GM13977 (cell line): ENCODE measurements at regions not wholly inside any gene's neighbourhood (a gene's known extent, or its start where the extent isn't known, plus 50 kb on each side); places are given as distances from the start of the nearest gene placed in this dataset.
"Not testable (repeated sequence)": the region's sequence is repeated elsewhere in the genome, so short reads cannot be mapped to it uniquely, and the experiment has no call there.

Source experiments
- DNase-seq: peaks from one replicate; pipeline ENCODE4 v3.0.0; 2012; ENCODE audit warnings: low spot score
- in situ Hi-C: fragments of 300-500 bp; cut with MboI; formaldehyde crosslinking; loops from one replicate; pipeline ENCODE4 v1.12.0; 2022; ENCODE audit warnings: low sequenced_read_pairs, low pct_unique_long_range_greater_than_20kb, mixed read lengths, inconsistent platforms; ENCODE audit not compliant: unreplicated experiment
- TF ChIP-seq, protein P1 (sequence below): IDR thresholded peaks from 2 replicates; pipeline ENCODE4 v1.5.1; 2012; ENCODE audit warnings: mild to moderate bottlenecking, control low read depth; ENCODE audit not compliant: insufficient read depth; ENCODE audit errors: extremely low read depth, missing control alignments

DNA sequence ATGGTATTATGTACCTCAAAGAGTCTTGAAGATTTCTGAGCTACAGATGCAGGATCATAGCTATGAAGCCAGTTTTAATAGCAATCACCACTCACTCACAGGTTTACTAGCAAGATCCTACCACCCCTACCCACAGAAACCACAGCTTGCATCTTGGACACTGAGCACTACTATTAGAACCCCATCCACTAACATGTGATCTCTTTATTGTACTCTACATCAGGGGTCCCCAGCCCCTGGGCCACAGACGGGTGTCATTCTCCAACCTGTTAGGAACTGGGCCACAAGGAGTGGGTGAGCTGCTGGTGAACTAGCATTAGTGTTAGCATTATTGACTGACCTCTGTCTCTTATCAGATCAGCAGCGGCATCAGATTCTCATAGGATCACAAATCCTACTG is 844.8 kb upstream of the CHORDC1 start:
- DNase-seq: no peak
- TF ChIP-seq, protein P1, sequence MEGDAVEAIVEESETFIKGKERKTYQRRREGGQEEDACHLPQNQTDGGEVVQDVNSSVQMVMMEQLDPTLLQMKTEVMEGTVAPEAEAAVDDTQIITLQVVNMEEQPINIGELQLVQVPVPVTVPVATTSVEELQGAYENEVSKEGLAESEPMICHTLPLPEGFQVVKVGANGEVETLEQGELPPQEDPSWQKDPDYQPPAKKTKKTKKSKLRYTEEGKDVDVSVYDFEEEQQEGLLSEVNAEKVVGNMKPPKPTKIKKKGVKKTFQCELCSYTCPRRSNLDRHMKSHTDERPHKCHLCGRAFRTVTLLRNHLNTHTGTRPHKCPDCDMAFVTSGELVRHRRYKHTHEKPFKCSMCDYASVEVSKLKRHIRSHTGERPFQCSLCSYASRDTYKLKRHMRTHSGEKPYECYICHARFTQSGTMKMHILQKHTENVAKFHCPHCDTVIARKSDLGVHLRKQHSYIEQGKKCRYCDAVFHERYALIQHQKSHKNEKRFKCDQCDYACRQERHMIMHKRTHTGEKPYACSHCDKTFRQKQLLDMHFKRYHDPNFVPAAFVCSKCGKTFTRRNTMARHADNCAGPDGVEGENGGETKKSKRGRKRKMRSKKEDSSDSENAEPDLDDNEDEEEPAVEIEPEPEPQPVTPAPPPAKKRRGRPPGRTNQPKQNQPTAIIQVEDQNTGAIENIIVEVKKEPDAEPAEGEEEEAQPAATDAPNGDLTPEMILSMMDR: no peak
- in situ Hi-C loops: no loop called here

DNA sequence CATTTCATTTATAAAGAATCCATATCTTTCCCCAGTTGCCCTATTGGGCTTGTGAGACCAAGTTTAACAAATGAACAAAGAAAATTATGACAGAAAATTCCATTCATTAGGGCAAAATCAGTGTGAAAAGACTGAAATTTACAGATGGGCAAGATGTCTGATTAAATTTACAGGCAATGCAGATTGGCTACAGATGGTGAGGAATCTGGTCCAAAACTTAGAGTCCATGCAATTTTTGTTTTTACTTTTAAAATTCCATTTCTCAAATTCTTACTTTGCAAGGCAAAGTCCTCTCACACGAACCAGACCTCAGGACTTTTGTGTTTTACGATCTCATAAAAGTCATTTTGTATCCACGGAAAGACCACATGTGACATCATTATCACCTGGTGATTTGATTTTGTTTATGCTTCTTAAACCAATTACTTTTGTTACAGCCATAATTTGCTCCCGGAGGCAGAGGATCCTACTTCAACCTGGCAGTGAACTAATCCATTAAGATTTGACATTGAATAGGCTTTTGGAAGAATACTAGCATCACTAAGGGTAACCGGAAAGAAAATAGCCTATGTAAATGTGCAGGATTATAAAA is 843.7 kb upstream of the CHORDC1 start:
- in situ Hi-C loops: no loop called here
- TF ChIP-seq, protein P1: no peak
- no peak for DNase-seq

DNA sequence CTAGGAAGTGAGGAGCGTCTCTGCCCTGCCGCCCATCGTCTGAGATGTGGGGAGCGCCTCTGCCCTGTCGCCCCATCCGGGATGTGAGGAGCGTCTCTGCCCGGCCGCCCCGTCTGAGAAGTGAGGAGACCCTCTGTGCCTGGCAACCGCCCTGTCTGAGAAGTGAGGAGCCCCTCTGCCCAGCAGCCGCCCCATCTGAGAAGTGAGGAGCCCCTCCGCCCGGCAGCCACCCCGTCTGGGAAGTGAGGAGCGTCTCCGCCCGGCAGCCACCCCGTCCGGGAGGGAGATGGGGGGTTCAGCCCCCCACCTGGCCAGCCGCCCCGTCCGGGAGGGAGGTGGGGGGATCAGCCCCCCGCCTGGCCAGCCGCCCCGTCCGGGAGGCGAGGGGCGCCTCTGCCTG is 840.5 kb upstream of the CHORDC1 start:
- DNase-seq, in situ Hi-C loops: not testable (repeated sequence)

DNA sequence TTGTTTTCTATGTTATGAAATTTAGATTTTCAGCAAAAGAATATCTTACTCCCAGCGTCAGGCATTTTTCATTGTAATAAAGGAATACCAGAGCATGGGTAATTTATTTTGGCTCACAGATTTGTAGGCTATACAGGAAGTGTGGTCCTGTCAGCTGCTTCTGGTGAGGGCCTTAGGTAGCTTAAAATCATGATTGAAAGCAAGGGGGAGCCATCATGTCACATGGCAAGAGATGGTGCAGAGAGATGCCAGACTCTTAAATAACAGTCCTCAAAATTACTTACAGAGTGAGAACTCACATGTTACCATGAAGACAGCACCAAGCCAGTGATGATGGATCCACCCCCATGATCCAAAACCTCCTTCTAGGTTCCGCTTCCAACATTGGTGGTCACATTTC is 825.0 kb upstream of the CHORDC1 start:
- TF ChIP-seq, protein P1: no peak
- in situ Hi-C loops: no loop called here
- DNase-seq: no peak

DNA sequence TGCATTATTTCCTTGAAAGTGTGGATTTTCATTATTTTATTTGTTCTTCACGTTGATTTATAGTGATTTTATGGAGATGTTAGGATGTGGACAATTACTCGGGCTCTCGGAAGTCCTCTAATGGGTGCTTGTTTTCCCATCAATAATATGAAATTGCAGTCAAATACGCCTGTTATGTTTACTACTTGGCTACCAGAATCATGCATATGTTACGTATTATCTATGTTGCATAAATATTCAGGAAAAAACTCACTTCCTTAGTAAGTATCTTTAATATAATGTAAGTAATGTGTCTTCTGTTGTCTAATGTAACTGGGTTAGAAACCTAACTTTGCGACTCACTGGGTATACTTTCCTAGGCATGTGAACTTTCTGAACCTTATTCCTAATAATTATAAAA is 823.4 kb upstream of the CHORDC1 start:
- TF ChIP-seq, protein P1: no peak
- in situ Hi-C loops: no loop called here
- DNase-seq: no peak

DNA sequence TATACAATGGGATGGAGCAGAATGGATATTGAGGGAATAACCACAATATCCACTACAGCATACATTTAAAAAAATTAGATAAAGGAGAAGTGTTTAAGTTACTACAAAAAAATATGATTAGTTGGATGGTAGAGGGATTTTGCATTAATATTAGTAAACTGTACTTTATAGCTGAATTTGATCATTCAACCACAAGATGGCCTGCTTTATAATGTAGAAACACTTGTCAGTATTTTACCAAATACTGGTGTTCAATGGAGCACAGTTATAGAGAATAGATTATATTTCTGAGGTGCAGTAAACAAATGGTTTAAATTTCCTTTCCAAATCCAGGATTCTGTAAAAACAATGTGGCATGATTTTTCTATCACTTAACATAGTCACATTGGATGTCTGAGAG is 818.8 kb upstream of the CHORDC1 start:
- TF ChIP-seq, protein P1: no peak
- in situ Hi-C loops: no loop called here
- no peak for DNase-seq

DNA sequence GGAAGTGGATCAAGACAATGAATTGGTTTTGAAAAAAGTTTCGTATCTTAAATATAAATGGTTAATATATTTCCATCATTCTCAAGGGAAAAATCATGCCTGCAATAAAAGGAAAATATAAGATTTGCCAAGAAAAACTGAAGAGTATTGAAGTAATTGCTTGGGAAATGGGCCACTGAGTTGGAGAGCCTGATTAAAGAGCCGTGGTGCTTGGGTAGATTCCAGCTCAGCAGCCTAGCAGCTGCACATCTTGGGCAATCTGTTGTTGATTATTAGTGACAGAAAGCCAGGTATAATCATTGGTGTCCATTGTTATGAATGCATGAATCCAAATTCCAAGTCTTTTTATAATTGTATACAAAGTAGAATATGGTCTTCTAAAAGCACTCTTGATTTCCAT is 800.9 kb upstream of the CHORDC1 start:
- no peak for DNase-seq
- in situ Hi-C loops: no loop called here
- TF ChIP-seq, protein P1: no peak
